ENCODE measurements at regions not wholly inside any gene's neighbourhood (a gene's known extent, or its start where the extent isn't known, plus 50 kb on each side); places are given as distances from the start of the nearest gene placed in this dataset.

GRCh38 chr11:13210424-13210823 is 67.2 kb upstream of the BMAL1 start (continued):
- no peak for TF ChIP-seq CHD1 (IDR thresholded peaks at IDR 0.05; ENCODE audit: low read depth, low read length)
